ENCODE measurements at regions not wholly inside any gene's neighbourhood (a gene's known extent, or its start where the extent isn't known, plus 50 kb on each side); places are given as distances from the start of the nearest gene placed in this dataset.

- TF ChIP-seq CTCF (IDR thresholded peaks at IDR 0.05; ENCODE audit: low read depth, low read length) (no peak), MAX (IDR thresholded peaks at IDR 0.05; ENCODE audit: low read depth, low read length) (no peak)
Observed at GRCh38 chr16:75820672-75821071, 94.4 kb upstream of the CPHXL start.

Measured in NB4 (cell line).